K562 (cell line): ENCODE measurements at regions not wholly inside any gene's neighbourhood (a gene's known extent, or its start where the extent isn't known, plus 50 kb on each side); places are given as distances from the start of the nearest gene placed in this dataset.
A peak's percentile ranks its signal among the peaks of the same experiment; 100 is the strongest.

Experiments used
- MAFG ChIP-seq: fragments of 450-650 bp; conservative IDR thresholded peaks from 2 replicates; pipeline ENCODE4 v1.6.1; 2016; ENCODE audit warnings: missing genetic modification characterization, missing compliant biosample characterization
- ZNF583 ChIP-seq: fragments of 250-450 bp; sonication (Bioruptor Pico); IDR thresholded peaks from 2 replicates; pipeline ENCODE4 v1.4.0; 2020
- TF ChIP-seq, protein P1 (sequence below), 2 experiments: fragments of 450-650 bp in 1 of 2; IDR thresholded peaks; 2 replicates each; pipeline ENCODE4 v1.6.1; 2011 to 2017; ENCODE audit warnings: low read depth in 2 of 2, antibody characterized with exemption in 1 of 2, borderline replicate concordance in 1 of 2, low read length in 1 of 2, mild to moderate bottlenecking in 1 of 2, mixed read lengths in 1 of 2; ENCODE audit not compliant: control insufficient read depth in 1 of 2
- TF ChIP-seq, protein P2 (sequence below), 3 experiments: IDR thresholded peaks in 2 of 3; conservative IDR thresholded peaks in 1 of 3; 2 replicates each; pipeline ENCODE4 v1.5.1; 2011 to 2012; ENCODE audit warnings: low read length in 3 of 3, mild to moderate bottlenecking in 3 of 3, control low read depth in 2 of 3, improper control_type of control experiment in 1 of 3, inconsistent platforms in 1 of 3, low read depth in 1 of 3, mixed read lengths in 1 of 3, moderate library complexity in 1 of 3; ENCODE audit not compliant: insufficient read depth in 2 of 3
- TF ChIP-seq, protein P3 (sequence below), 2 experiments: IDR thresholded peaks; 2 replicates each; pipeline ENCODE4 v1.6.1; 2011; ENCODE audit warnings: borderline replicate concordance in 1 of 2, control low read depth in 1 of 2, low read depth in 1 of 2, low read length in 1 of 2, mild to moderate bottlenecking in 1 of 2, mixed read lengths in 1 of 2, moderate library complexity in 1 of 2; ENCODE audit not compliant: insufficient read depth in 1 of 2, insufficient read length in 1 of 2, poor library complexity in 1 of 2, severe bottlenecking in 1 of 2; ENCODE audit errors: extremely low read depth in 1 of 2
- TF ChIP-seq, protein P4 (sequence below): fragments of 450-650 bp; formaldehyde crosslinking; IDR thresholded peaks from 2 replicates; pipeline ENCODE4 v1.4.0; 2022; ENCODE audit warnings: mild to moderate bottlenecking, moderate library complexity

DNA sequence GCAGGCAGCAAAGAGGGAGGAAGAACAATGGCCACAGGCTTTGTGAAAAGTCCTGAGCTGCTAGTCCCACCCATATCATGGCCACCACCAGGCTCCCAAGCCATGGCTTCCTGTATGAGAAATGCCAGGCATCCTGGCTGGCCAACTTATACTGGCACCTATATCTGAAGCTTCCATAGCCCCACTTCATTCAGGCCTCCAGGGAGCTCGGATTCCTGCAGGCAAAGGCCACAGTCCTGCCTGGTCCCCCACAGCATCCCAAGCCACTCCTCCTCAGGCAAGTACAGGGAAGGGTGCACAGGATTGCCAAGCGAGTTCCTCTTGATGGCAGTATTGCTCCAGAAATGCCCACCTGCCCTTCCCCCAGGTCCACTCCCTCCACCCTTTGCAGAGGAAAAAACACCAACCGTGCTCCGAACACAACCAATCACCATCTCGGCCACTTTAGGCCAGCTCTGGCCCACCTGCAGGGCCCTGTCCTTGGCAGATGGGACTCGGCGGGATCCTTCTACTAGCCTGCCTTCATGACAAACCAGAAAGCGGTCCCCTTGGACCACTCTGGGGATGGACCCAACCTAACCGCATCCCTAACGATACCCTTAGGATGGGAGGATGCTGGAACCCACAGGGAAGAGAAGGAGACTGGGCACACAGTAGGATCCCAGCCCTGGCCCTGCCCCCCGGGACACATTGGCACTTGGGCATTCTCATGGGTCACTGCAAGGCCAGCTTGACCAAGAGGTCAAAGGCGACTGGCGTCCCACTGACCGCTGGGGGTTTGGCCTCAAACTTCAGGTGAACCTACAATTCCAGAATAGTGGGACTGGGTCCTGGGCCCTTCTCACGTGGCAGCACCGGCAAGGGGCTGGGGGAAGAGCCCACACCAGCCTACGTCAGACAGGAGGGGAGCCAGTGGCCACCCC is 220.4 kb upstream of the AGTR2 start (continued):
- TF ChIP-seq, protein P1, sequence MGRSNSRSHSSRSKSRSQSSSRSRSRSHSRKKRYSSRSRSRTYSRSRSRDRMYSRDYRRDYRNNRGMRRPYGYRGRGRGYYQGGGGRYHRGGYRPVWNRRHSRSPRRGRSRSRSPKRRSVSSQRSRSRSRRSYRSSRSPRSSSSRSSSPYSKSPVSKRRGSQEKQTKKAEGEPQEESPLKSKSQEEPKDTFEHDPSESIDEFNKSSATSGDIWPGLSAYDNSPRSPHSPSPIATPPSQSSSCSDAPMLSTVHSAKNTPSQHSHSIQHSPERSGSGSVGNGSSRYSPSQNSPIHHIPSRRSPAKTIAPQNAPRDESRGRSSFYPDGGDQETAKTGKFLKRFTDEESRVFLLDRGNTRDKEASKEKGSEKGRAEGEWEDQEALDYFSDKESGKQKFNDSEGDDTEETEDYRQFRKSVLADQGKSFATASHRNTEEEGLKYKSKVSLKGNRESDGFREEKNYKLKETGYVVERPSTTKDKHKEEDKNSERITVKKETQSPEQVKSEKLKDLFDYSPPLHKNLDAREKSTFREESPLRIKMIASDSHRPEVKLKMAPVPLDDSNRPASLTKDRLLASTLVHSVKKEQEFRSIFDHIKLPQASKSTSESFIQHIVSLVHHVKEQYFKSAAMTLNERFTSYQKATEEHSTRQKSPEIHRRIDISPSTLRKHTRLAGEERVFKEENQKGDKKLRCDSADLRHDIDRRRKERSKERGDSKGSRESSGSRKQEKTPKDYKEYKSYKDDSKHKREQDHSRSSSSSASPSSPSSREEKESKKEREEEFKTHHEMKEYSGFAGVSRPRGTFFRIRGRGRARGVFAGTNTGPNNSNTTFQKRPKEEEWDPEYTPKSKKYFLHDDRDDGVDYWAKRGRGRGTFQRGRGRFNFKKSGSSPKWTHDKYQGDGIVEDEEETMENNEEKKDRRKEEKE (IDR thresholded peaks at IDR 0.05; ENCODE audit: borderline replicate concordance in 1 of 2, control insufficient read depth in 1 of 2, low read depth in 2 of 2, low read length in 1 of 2): no peak
- no peak for TF ChIP-seq MAFG
- TF ChIP-seq, protein P2, sequence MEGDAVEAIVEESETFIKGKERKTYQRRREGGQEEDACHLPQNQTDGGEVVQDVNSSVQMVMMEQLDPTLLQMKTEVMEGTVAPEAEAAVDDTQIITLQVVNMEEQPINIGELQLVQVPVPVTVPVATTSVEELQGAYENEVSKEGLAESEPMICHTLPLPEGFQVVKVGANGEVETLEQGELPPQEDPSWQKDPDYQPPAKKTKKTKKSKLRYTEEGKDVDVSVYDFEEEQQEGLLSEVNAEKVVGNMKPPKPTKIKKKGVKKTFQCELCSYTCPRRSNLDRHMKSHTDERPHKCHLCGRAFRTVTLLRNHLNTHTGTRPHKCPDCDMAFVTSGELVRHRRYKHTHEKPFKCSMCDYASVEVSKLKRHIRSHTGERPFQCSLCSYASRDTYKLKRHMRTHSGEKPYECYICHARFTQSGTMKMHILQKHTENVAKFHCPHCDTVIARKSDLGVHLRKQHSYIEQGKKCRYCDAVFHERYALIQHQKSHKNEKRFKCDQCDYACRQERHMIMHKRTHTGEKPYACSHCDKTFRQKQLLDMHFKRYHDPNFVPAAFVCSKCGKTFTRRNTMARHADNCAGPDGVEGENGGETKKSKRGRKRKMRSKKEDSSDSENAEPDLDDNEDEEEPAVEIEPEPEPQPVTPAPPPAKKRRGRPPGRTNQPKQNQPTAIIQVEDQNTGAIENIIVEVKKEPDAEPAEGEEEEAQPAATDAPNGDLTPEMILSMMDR (IDR thresholded peaks at IDR 0.05 in 2 of 3, conservative IDR thresholded peaks at IDR 0.05 in 1 of 3; ENCODE audit: insufficient read depth in 2 of 3, low read depth in 1 of 3, low read length in 3 of 3): peak in 2 of 3 experiments; percentile 12 to 16; a peak in 2 of 6 replicates
- TF ChIP-seq, protein P3, sequence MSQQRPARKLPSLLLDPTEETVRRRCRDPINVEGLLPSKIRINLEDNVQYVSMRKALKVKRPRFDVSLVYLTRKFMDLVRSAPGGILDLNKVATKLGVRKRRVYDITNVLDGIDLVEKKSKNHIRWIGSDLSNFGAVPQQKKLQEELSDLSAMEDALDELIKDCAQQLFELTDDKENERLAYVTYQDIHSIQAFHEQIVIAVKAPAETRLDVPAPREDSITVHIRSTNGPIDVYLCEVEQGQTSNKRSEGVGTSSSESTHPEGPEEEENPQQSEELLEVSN (IDR thresholded peaks at IDR 0.05; ENCODE audit: borderline replicate concordance in 1 of 2, extremely low read depth in 1 of 2, insufficient read depth in 1 of 2, insufficient read length in 1 of 2, low read depth in 1 of 2, low read length in 1 of 2, poor library complexity in 1 of 2, severe bottlenecking in 1 of 2): no peak
- TF ChIP-seq, protein P4, sequence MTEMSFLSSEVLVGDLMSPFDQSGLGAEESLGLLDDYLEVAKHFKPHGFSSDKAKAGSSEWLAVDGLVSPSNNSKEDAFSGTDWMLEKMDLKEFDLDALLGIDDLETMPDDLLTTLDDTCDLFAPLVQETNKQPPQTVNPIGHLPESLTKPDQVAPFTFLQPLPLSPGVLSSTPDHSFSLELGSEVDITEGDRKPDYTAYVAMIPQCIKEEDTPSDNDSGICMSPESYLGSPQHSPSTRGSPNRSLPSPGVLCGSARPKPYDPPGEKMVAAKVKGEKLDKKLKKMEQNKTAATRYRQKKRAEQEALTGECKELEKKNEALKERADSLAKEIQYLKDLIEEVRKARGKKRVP (CRISPR knock-in tag): no peak
- TF ChIP-seq ZNF583 (CRISPR knock-in tag): no peak
